GM19023 (cell line): ENCODE measurements at regions not wholly inside any gene's neighbourhood (a gene's known extent, or its start where the extent isn't known, plus 50 kb on each side); places are given as distances from the start of the nearest gene placed in this dataset.

Experiments
- ATAC-seq: cut with Tn5 transposase; IDR thresholded peaks from one replicate; pipeline ENCODE4 v1.9.1; 2021; ENCODE audit warnings: mild to moderate bottlenecking, moderate library complexity; ENCODE audit not compliant: unreplicated experiment

- no peak for ATAC-seq
These were observed 158.3 kb upstream of the CST7 start for GRCh38 chr20:24790746-24791283.

DNA sequence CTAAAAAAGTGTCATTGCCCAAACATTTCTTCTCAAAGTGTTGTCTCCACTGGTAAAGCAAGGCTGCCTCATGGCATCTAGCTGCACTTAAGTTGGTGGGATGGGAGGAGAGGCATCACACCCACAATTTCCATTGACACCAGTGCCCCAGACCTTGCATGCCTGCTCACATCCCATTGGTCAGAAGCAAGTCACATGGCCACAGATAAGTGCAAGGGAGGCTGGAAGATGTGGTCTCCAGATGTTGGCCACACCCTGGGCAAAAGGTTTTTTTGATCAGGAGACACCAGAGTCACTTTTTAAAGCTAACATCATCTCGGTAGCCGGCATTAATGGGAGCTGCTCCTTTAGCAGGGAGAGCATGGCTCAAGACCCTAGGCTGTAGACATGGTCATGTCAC, 157.1 kb upstream of the CST7 start:
- no peak for ATAC-seq

DNA sequence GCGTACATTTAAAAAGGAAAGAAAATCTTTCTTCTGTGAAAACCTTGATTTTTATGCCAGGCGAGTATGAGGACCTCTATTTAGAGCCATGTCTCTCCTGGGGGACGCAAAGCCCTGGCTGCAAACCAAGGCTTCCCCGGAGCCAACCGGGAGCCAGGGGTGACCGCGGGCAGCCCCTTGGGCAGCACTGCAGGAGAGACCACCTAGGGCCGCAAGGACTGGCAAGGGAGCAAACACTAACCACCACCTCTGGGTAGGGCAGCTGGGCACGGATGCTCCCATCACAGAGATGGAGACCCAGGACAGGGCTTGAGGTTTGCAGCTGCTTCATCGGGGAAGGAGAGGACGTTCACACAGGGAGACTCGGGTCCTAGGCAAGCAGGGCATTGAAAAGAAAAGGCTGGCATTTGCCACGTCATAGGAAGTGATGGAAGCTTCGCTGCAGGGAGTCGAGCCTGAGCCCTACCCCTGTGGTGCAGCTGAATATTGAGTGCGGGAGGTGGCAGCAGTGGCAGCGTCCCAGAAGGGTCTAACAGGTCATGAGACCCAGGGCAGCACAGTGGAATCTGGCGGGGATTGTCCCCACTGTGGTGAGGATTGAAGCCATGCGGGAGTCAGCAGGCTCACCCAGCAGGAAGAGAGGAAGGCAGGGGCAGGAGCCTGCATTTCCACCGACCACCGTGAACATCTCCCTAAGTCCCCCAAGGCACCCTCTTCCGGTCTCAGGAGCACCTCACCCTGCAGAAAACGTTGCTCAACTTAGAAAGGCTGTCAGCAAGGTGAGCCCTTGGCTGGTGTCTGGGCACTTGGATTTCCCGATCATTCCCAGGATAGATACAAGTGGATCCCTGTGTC, 156.2 kb upstream of the CST7 start:
- no peak for ATAC-seq

DNA sequence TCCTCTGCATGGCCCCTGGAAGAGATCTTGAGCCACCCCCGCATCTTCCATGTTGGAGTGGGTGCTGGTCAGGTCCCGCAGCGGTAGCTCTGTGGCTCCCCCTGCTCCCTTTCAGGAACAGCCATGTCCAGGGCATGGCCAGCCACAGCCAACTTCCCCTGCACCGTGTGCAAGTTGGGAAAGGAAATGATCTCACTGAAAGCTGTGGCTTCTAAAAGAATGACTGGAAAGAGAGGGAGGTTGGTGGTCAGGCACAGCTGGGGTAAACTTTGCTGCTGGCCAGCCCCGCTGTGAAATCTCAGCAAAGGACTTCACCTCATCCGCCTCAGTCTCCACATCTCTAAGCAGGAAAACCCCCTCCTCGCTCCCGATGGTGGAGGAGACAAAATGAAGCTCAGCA, 153.6 kb upstream of the CST7 start:
- ATAC-seq: no peak

DNA sequence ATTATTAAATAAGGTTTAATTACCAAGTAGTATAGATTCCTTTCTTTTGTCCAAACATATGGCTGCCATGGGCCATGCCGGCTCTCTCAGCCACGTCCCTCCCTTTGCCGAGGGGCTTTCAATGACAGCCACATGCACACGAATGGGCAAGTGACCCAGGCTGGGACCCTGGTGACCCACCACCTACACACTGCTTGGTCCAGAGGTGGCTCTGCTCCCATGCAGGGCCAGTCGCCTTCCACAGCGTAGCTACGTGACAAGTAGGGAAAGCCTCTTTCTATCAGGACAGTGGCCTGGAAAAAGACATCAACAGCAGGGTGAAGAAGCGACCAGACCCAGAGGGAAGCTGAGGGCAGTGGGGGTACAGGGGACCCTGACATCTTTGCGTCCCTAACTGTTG, 152.8 kb upstream of the CST7 start:
- no peak for ATAC-seq

GRCh38 chr20:24797113-24797512, 152.0 kb upstream of the CST7 start:
- ATAC-seq: no peak

- ATAC-seq: no peak
These were observed 151.1 kb upstream of the CST7 start for GRCh38 chr20:24797745-24798655.

DNA sequence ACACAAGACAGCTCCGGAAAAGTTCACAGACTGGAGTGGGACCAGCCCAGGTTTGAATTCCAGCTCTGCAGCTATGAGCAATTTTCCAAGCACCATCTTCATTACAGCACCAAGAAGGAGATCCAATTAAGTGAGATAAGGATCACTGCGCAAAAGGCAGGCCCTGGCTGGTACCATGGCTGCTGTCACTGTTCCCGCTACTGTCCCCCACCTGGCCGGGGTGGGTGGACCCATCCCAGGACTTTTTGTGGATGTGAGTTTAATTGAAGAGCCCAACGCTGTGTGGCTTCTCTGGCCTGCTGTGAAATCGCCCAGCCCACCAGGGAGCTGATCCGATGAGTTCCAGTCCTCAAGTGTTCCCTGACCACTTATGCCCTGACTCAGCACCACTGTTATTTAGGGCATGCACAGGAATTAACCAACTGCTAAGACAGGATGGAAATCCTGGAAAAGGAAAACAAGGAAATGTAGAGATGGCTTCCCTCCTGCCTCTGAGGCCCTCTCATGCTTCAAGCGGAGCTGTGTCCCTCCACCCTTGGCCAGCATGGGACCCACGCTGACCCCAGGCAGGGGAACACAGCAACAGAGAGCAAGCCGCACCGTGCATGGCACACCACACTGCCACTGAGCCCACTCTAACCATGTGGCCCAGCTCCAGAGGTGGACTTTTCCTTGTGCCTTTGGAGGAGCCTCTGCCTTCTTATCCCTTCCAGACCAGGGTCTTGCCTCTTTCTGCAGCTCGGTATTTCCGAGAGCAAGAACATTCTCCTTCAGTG, 150.0 kb upstream of the CST7 start:
- no peak for ATAC-seq

- no peak for ATAC-seq
These were observed 149.0 kb upstream of the CST7 start for GRCh38 chr20:24799971-24800580.

- no peak for ATAC-seq
These were observed 146.7 kb upstream of the CST7 start for GRCh38 chr20:24802286-24802820.

- ATAC-seq: no peak
These were observed 144.4 kb upstream of the CST7 start for GRCh38 chr20:24804481-24805206.

DNA sequence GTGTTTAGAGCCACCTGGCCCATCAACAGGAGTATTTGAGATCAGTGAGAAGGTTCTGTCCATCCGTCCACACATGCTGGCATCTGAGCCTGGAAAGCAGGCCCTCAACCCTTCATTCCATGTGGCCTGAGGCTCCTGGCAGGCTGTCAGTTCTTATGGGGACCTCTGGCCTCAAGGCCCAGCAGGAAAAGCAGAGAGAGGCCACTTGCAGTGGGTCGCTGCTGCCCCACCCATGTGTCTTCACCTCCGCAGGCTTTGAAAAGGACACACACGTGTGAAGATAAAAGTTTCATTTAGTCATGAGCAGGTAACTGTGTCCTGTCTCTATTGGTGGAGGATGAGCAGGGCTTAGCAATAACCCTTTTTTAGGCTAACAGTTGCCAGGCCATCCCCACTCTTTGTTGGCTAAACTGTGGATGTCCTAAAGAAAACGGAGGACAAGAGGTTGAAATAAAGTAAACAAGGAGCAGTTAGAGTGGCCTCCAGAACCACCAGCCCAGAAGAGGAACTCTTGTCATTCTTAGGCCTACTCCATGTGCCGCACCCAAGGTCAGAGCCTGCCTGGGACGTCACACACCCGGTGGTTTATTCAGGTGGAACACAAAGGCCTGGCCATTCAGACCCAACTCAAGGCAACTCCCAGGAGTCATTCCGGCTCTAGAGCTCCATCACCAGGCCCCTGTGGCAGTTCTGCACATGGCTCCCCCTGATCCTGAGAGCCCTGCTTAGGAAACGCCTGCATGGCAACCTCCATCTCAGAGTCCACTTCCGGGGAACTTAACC, 143.4 kb upstream of the CST7 start:
- ATAC-seq: no peak

- no peak for ATAC-seq
These were observed 142.1 kb upstream of the CST7 start for GRCh38 chr20:24806705-24807676.

GRCh38 chr20:24808616-24809015, 140.5 kb upstream of the CST7 start:
- no peak for ATAC-seq

- no peak for ATAC-seq
These were observed 139.5 kb upstream of the CST7 start for GRCh38 chr20:24809606-24810005.

- no peak for ATAC-seq
These were observed 138.2 kb upstream of the CST7 start for GRCh38 chr20:24810676-24811407.

GRCh38 chr20:24812373-24812772, 136.7 kb upstream of the CST7 start:
- ATAC-seq: no peak
